Mesothelial cell of epicardium (in vitro differentiated cells): ENCODE measurements at regions not wholly inside any gene's neighbourhood (a gene's known extent, or its start where the extent isn't known, plus 50 kb on each side); places are given as distances from the start of the nearest gene placed in this dataset.

Source experiments
- DNase-seq, 2 experiments: peaks; one replicate each; pipeline ENCODE4 v3.0.0; 2021; ENCODE audit warnings: low spot score in 2 of 2; ENCODE audit not compliant: unreplicated experiment in 2 of 2
- H3K27ac Mint-ChIP-seq: 2 replicates; pipeline ENCODE4 v1.8.0; 2021; ENCODE audit warnings: mixed read lengths
- H3K27me3 Mint-ChIP-seq: 2 replicates; pipeline ENCODE4 v1.8.0; 2021; ENCODE audit warnings: low read depth, mixed read lengths
- H3K36me3 Mint-ChIP-seq: 2 replicates; pipeline ENCODE4 v1.8.0; 2021; ENCODE audit warnings: mixed read lengths
- H3K4me1 Mint-ChIP-seq: 2 replicates; pipeline ENCODE4 v1.8.0; 2021; ENCODE audit warnings: mixed read lengths
- H3K4me3 Mint-ChIP-seq: 2 replicates; pipeline ENCODE4 v1.8.0; 2021; ENCODE audit warnings: mild to moderate bottlenecking, moderate library complexity, mixed read lengths
- H3K9me3 Mint-ChIP-seq: 2 replicates; pipeline ENCODE4 v1.8.0; 2021; ENCODE audit warnings: mixed read lengths
- TF ChIP-seq, protein P1 (sequence below): fragments of 200-600 bp; sonication (generic); IDR thresholded peaks from one replicate; pipeline ENCODE4 v1.5.0; 2021; ENCODE audit warnings: antibody characterized with exemption; ENCODE audit not compliant: unreplicated experiment

DNA sequence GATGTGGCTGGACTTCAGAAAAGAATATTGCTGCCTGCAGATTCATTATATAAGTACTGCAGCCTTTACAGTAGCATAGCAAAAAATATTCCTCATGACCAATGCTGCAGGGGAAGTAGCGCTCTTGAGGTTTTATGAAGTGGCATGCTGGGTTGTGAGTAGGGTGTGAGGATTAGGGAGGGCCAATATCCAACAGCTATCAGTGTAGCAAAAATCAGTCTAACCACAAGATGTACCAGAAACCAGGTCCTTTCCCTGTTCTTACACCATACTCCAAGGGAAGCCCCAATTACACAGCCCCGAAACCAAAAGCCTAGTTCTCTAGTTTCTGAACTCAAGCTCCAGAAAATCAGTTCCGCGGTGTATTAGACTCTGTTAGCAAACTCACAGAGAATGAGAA, 1082.2 kb upstream of the DDX18 start:
- no peaks in the 10 kb centered on the region for H3K9me3 Mint-ChIP-seq
- no peak for DNase-seq
- no peak overlapping the region for H3K4me3 Mint-ChIP-seq
- TF ChIP-seq, protein P1, sequence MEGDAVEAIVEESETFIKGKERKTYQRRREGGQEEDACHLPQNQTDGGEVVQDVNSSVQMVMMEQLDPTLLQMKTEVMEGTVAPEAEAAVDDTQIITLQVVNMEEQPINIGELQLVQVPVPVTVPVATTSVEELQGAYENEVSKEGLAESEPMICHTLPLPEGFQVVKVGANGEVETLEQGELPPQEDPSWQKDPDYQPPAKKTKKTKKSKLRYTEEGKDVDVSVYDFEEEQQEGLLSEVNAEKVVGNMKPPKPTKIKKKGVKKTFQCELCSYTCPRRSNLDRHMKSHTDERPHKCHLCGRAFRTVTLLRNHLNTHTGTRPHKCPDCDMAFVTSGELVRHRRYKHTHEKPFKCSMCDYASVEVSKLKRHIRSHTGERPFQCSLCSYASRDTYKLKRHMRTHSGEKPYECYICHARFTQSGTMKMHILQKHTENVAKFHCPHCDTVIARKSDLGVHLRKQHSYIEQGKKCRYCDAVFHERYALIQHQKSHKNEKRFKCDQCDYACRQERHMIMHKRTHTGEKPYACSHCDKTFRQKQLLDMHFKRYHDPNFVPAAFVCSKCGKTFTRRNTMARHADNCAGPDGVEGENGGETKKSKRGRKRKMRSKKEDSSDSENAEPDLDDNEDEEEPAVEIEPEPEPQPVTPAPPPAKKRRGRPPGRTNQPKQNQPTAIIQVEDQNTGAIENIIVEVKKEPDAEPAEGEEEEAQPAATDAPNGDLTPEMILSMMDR: no peak
- H3K27ac Mint-ChIP-seq: no peak overlapping the region
- H3K27me3 Mint-ChIP-seq: no peaks in the 10 kb centered on the region
- peaks cover 10% of the 10 kb centered on the region for H3K4me1 Mint-ChIP-seq
- no peaks in the 10 kb centered on the region for H3K36me3 Mint-ChIP-seq

DNA sequence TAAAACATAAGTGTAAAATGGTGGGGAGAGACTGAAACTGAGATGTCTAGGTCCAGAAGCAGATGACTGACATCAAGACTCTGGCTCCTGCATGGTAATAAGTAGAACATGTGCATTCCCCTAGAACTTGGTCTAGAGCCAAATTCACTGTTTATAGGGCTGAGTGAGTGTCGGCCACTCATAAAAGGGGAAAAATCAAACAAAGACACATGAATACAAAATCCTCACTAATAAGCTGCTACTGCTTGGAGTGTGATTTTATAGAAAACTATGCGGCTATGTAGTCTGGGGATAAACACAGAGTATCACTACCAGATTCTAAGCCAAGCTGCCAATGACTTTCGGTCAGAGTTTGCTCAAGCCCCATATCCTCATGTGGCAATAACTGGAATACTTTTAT, 1080.8 kb upstream of the DDX18 start:
- Mint-ChIP-seq H3K4me1 (peaks cover 7% of the 10 kb centered on the region), H3K9me3 (no peaks in the 10 kb centered on the region), H3K27me3 (no peaks in the 10 kb centered on the region), H3K4me3 (no peak overlapping the region), H3K27ac (no peak overlapping the region), H3K36me3 (no peaks in the 10 kb centered on the region)
- DNase-seq: no peak
- TF ChIP-seq, protein P1: no peak

DNA sequence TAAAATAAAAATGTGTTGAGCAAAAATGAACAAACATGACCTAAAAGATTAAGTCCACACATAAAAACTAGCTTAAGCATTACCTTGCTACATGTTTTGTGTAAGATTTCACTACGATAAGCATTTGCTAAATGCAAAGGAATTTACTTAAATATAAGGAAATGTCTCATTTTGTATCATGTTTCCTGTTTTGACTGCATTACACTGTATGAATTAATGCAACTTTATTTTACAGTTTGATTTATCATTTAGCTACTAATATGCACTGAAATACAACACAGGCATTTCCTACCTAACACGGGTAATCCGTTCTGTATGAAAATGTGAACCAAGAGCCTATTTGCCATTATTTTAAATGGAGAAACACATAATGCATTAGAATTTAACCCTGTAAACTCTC, 1076.5 kb upstream of the DDX18 start:
- Mint-ChIP-seq H3K9me3 (no peaks in the 10 kb centered on the region), H3K36me3 (no peaks in the 10 kb centered on the region), H3K27ac (no peak overlapping the region), H3K27me3 (no peaks in the 10 kb centered on the region), H3K4me3 (no peak overlapping the region), H3K4me1 (no peaks in the 10 kb centered on the region)
- TF ChIP-seq, protein P1: no peak
- no peak for DNase-seq

DNA sequence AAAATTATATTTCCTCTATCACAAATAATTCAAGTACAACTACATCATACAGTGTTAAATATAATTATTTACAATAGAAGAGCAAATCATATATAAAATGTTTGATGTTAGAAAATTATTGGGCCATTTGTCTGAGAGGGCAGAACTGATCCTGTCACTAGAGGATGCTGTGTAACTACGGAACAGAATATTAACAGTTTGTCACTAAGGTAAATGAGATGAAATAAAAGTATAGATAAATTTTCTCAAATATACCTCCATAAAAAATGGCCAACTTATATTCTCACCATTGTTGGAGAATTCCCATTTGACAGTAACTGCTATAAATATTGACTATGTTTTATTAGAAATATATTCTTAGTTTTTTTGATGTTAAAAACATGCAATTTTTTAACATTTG, 1067.4 kb upstream of the DDX18 start:
- DNase-seq: no peak
- TF ChIP-seq, protein P1: no peak
- H3K9me3 Mint-ChIP-seq: no peaks in the 10 kb centered on the region

DNA sequence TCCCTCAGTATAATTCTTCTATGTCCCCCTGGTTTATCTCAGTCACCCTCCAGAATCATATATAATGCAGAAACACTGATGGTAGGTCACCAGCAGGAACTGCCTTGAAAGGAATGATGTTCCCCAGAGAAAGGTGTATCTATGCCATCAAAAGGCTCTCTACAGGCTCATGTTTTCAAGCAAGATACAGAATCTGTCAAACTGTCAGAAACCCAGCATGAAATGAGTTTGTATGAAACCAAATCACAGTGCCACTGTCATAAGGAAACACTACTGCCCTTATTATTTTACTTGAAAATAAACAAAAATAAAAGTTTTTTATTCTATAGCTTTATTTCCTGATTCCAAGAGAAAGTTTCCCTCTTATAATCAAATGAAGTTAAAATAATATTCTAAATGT, 1064.5 kb upstream of the DDX18 start:
- no peak overlapping the region for H3K27ac Mint-ChIP-seq
- DNase-seq: no peak
- no peaks in the 10 kb centered on the region for H3K27me3 Mint-ChIP-seq
- no peaks in the 10 kb centered on the region for H3K9me3 Mint-ChIP-seq
- H3K4me3 Mint-ChIP-seq: no peak overlapping the region
- TF ChIP-seq, protein P1: no peak
- peaks cover 3% of the 10 kb centered on the region for H3K4me1 Mint-ChIP-seq
- H3K36me3 Mint-ChIP-seq: no peaks in the 10 kb centered on the region

More for the DNA sequence above, 1067.4 kb upstream of the DDX18 start:
- Mint-ChIP-seq H3K4me1 (no peaks in the 10 kb centered on the region), H3K36me3 (no peaks in the 10 kb centered on the region), H3K4me3 (no peak overlapping the region), H3K27me3 (no peaks in the 10 kb centered on the region), H3K27ac (no peak overlapping the region)
